IPS-20b (cell line): ENCODE measurements at regions not wholly inside any gene's neighbourhood (a gene's known extent, or its start where the extent isn't known, plus 50 kb on each side); places are given as distances from the start of the nearest gene placed in this dataset.

Source experiments
- H3K27ac ChIP-seq: one replicate; pipeline ENCODE4 v1.5.1; 2013; ENCODE audit warnings: low read length
- H3K27me3 ChIP-seq: 2 replicates; pipeline ENCODE4 v1.6.1; 2013; ENCODE audit warnings: mild to moderate bottlenecking, low read length, inconsistent platforms; ENCODE audit not compliant: insufficient read depth
- H3K36me3 ChIP-seq: 2 replicates; pipeline ENCODE4 v1.6.1; 2013; ENCODE audit warnings: low read depth, mild to moderate bottlenecking, inconsistent platforms, low read length, moderate library complexity; ENCODE audit not compliant: insufficient read depth
- H3K4me1 ChIP-seq: 2 replicates; pipeline ENCODE4 v1.6.1; 2013; ENCODE audit warnings: mild to moderate bottlenecking, control low read depth, inconsistent platforms, low read length, moderate library complexity; ENCODE audit not compliant: insufficient read depth
- H3K4me3 ChIP-seq: 2 replicates; pipeline ENCODE4 v1.5.1; 2013; ENCODE audit warnings: mild to moderate bottlenecking, low read length, inconsistent platforms
- H3K9ac ChIP-seq: 2 replicates; pipeline ENCODE4 v1.6.1; 2013; ENCODE audit warnings: low read depth, mild to moderate bottlenecking, inconsistent platforms, low read length, moderate library complexity
- H3K9me3 ChIP-seq: 2 replicates; pipeline ENCODE4 v1.6.1; 2013; ENCODE audit warnings: mild to moderate bottlenecking, low read depth, low read length, inconsistent platforms; ENCODE audit not compliant: insufficient read depth

GRCh38 chr1:98277118-98277517 lies 356.3 kb upstream of the DPYD start:
- Histone ChIP-seq H3K27me3 (no peaks in the 10 kb centered on the region), H3K4me3 (peak overlapping the region; percentile 21; the same call in 1 of the 2 replicates), H3K36me3 (no peaks in the 10 kb centered on the region), H3K9me3 (no peaks in the 10 kb centered on the region), H3K9ac (no peak overlapping the region), H3K4me1 (peaks cover 32% of the 10 kb centered on the region), H3K27ac (peak overlapping the region; percentile 45)

DNA sequence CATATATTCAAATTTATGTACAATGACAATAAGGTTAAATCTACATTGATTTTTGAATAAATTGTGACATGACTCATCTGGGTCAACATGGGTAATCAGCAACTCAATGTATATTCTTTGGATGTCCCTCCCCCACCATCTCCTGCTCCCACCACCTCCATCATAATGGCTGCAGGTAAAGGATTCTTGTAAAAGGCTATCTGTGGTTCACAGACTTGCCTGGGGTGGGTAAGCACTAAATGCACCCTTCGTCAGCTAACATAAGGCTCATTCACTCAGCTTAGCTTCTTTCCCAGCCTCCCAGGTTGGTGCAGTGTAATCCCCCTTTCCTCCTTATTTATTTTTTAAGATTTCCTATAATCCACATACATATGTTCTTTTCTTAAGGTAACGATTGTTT lies 355.7 kb upstream of the DPYD start:
- Histone ChIP-seq H3K4me3 (no peak overlapping the region), H3K36me3 (no peaks in the 10 kb centered on the region), H3K4me1 (peaks cover 32% of the 10 kb centered on the region), H3K27me3 (no peaks in the 10 kb centered on the region), H3K27ac (peak overlapping the region; percentile 45), H3K9ac (no peak overlapping the region), H3K9me3 (no peaks in the 10 kb centered on the region)

- no peaks in the 10 kb centered on the region for H3K27me3 ChIP-seq
- H3K9me3 ChIP-seq = no peaks in the 10 kb centered on the region
- H3K4me3 ChIP-seq = no peak overlapping the region
- H3K36me3 ChIP-seq = no peaks in the 10 kb centered on the region
- no peaks in the 10 kb centered on the region for H3K4me1 ChIP-seq
- H3K9ac ChIP-seq = no peak overlapping the region
- H3K27ac ChIP-seq = no peak overlapping the region
Observed at GRCh38 chr1:98268316-98268715, 347.5 kb upstream of the DPYD start.

GRCh38 chr1:98267423-98267822 lies 346.6 kb upstream of the DPYD start:
- H3K4me3 ChIP-seq = no peak overlapping the region
- no peak overlapping the region for H3K9ac ChIP-seq
- no peaks in the 10 kb centered on the region for H3K27me3 ChIP-seq
- no peaks in the 10 kb centered on the region for H3K36me3 ChIP-seq
- H3K4me1 ChIP-seq = no peaks in the 10 kb centered on the region
- H3K27ac ChIP-seq = no peak overlapping the region
- H3K9me3 ChIP-seq = no peaks in the 10 kb centered on the region

DNA sequence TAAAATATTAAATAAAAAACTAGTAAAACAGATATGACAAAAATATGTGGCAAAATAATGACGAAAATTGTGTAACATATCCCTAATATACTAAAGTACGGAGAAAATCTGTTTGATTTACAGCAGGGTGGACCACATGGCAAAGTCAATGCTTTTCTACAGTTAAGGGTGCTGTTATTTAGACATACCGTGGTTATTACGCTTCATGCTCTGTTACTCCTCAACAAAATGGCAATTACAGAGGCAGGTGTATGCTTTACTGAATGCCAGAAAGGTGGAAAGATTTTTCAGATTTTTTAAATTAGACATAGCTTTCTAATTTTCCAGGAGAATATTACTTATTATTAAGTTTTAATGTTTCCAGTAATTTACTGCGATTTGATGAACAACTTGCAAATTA lies 343.9 kb upstream of the DPYD start:
- Histone ChIP-seq H3K36me3 (no peaks in the 10 kb centered on the region), H3K4me1 (no peaks in the 10 kb centered on the region; the same call in 1 of the 2 replicates), H3K27me3 (no peaks in the 10 kb centered on the region), H3K27ac (no peak overlapping the region), H3K9ac (no peak overlapping the region), H3K9me3 (no peaks in the 10 kb centered on the region), H3K4me3 (no peak overlapping the region)

DNA sequence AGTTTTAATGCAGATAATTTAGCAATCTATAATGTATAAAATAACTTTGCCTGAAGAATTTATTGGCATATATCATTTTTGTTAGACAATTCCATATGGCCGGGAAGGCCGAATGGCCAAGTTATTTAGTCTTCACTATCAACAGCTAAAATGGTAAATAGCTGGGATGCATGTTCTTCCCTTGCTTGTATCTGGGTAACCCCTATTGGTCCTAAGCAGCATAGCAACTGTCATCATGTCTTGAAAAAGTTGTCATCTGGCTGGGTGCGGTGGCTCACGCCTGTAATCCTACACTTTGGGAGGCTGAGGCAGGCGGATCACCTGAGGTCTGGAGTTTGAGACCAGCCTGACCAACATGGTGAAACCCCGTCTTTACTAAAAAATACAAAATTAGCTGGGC lies 340.0 kb upstream of the DPYD start:
- H3K36me3 ChIP-seq = no peaks in the 10 kb centered on the region
- no peaks in the 10 kb centered on the region for H3K27me3 ChIP-seq
- H3K4me3 ChIP-seq = no peak overlapping the region
- H3K9ac ChIP-seq = no peak overlapping the region
- no peaks in the 10 kb centered on the region for H3K9me3 ChIP-seq
- H3K27ac ChIP-seq = no peak overlapping the region
- no peaks in the 10 kb centered on the region; the same call in 1 of the 2 replicates for H3K4me1 ChIP-seq

DNA sequence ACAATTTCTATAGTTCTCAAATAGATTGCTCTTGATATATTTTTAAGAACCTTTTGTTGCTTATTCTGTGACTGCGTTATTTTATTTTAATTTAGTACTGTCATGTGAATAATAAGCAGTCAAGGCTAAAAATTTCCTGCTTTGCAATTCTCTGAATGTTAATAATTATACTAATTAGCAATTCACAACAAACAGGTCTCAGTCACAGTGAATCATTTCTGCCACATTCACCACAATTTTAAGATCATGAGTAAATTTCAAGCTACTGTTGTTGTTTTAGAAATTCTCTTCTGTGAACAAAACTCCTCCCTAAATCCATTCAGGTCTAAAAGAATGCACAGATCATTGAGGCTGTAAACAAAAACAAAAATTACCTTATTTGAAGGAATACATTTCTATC lies 339.6 kb upstream of the DPYD start:
- Histone ChIP-seq H3K4me3 (no peak overlapping the region), H3K27ac (no peak overlapping the region), H3K9me3 (no peaks in the 10 kb centered on the region), H3K9ac (no peak overlapping the region), H3K27me3 (no peaks in the 10 kb centered on the region), H3K4me1 (no peaks in the 10 kb centered on the region; the same call in 1 of the 2 replicates), H3K36me3 (no peaks in the 10 kb centered on the region)

GRCh38 chr1:98256700-98257099 lies 335.9 kb upstream of the DPYD start:
- H3K27ac ChIP-seq = no peak overlapping the region
- no peaks in the 10 kb centered on the region for H3K36me3 ChIP-seq
- H3K4me1 ChIP-seq = peaks cover 3% of the 10 kb centered on the region; the same call in 1 of the 2 replicates
- no peak overlapping the region for H3K9ac ChIP-seq
- H3K4me3 ChIP-seq = no peak overlapping the region
- H3K9me3 ChIP-seq = no peaks in the 10 kb centered on the region
- no peaks in the 10 kb centered on the region for H3K27me3 ChIP-seq

DNA sequence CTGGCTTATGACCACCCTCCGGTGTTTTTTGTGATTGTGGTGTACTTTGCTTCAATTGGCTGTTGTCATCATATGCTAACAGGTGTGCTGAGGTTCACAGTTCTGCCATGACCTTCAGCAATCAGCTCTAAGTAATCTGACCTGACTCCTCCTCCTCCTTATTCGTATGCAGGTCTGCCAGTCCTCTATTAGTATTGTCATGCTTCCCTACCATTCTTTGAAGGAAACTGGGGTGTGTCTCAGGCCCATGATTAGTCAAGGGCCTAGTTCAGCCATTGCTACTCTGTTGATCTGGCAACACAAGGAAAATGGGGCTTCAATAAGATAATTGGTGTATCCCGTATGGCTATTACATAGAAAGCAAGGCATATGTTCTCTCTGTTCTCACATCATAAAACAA lies 332.3 kb upstream of the DPYD start:
- Histone ChIP-seq H3K4me1 (0 out of 2 replicates have a peak, but pooled peaks cover 3% of the 10 kb centered on the region), H3K27ac (no peak overlapping the region), H3K36me3 (no peaks in the 10 kb centered on the region), H3K27me3 (no peaks in the 10 kb centered on the region), H3K4me3 (no peak overlapping the region), H3K9me3 (0 out of 2 replicates have a peak, but pooled peaks cover 4% of the 10 kb centered on the region), H3K9ac (no peak overlapping the region)

GRCh38 chr1:98251497-98251896 lies 330.7 kb upstream of the DPYD start:
- Histone ChIP-seq H3K27ac (no peak overlapping the region), H3K27me3 (no peaks in the 10 kb centered on the region), H3K4me1 (0 out of 2 replicates have a peak, but pooled peaks cover 3% of the 10 kb centered on the region), H3K9ac (no peak overlapping the region), H3K36me3 (no peaks in the 10 kb centered on the region), H3K9me3 (0 out of 2 replicates have a peak, but pooled peaks cover 4% of the 10 kb centered on the region), H3K4me3 (no peak overlapping the region)

DNA sequence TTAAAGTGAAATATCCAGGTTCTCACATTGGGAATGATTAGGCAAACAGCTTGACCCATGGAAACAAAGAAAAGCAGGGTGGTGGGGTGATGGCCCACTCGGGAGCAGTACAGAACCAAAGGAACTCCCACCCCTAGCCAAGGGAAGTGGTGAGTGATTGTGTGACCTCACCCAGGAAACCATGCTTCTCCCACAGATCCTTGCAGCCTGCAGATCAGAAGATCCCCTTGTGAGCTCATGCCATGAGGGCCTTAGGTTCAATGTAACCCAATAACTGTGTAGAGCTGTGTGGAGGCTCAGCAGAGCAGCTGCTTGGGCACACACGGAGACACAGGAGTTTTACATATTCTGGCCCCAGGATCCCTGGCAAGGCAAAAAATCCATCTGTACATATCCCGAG lies 311.8 kb upstream of the DPYD start:
- H3K4me3 ChIP-seq = no peak overlapping the region
- H3K27me3 ChIP-seq = no peaks in the 10 kb centered on the region
- no peak overlapping the region for H3K27ac ChIP-seq
- no peaks in the 10 kb centered on the region for H3K4me1 ChIP-seq
- no peaks in the 10 kb centered on the region for H3K9me3 ChIP-seq
- no peaks in the 10 kb centered on the region for H3K36me3 ChIP-seq
- H3K9ac ChIP-seq = no peak overlapping the region

DNA sequence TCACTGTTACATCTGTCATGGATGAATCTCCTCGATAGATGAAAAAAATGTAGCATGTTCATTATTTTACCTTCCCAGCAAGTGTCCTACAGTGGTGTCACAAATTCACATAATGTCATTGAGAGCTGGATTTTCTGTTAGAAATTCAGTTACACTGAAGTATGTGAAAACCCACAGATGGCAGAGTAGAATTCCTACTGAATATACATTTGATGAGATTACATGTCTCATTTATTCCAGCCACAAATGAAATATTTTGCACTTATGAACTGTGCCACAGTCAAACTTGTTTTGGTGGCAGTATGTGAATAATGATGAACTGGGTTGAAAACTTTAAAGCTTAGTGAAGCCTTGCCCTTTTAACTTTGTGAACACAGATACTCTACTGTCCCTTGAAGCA lies 301.9 kb upstream of the DPYD start:
- no peak overlapping the region for H3K27ac ChIP-seq
- H3K4me1 ChIP-seq = no peaks in the 10 kb centered on the region
- no peak overlapping the region for H3K4me3 ChIP-seq
- H3K9me3 ChIP-seq = no peaks in the 10 kb centered on the region
- no peaks in the 10 kb centered on the region for H3K27me3 ChIP-seq
- H3K9ac ChIP-seq = no peak overlapping the region
- no peaks in the 10 kb centered on the region for H3K36me3 ChIP-seq

DNA sequence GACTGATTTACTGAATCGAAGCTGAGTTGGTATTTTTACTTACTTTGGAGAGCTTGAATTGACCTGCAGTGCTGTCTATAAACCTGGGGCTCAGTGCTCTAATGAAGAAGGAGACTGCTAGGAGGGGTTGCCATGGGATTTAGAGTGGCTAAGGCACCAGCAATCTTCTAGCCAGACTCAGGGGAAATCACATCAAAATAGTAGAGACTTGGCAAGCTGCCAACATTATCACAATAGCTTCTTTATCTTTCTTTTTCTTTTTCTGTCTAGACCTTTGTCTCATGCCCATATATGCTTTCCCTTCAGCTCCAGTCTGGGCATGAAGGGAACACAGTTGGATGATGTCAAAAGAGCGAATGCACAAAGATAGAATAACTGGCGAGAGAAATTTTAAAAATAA lies 301.1 kb upstream of the DPYD start:
- Histone ChIP-seq H3K27me3 (no peaks in the 10 kb centered on the region), H3K27ac (no peak overlapping the region), H3K9me3 (no peaks in the 10 kb centered on the region), H3K4me3 (no peak overlapping the region), H3K4me1 (no peaks in the 10 kb centered on the region), H3K36me3 (no peaks in the 10 kb centered on the region), H3K9ac (no peak overlapping the region)
